ENCODE measurements at regions not wholly inside any gene's neighbourhood (a gene's known extent, or its start where the extent isn't known, plus 50 kb on each side); places are given as distances from the start of the nearest gene placed in this dataset.

GRCh38 chr10:128811511-128811910, 655.5 kb upstream of the MGMT start:
- Histone ChIP-seq H3K27ac (ENCODE audit: low read length) (no peak overlapping the region), H3K4me3 (ENCODE audit: low read length in 2 of 2) (no peak overlapping the region), H3K4me1 (ENCODE audit: control insufficient read depth, insufficient read depth, low read length) (no peaks in the 10 kb centered on the region), H3K36me3 (ENCODE audit: control insufficient read depth in 2 of 2, insufficient read depth in 2 of 2, low read length in 2 of 2) (no peaks in the 10 kb centered on the region), H3K9ac (ENCODE audit: low read length in 2 of 2) (no peak overlapping the region), H3K27me3 (ENCODE audit: control insufficient read depth in 1 of 2, insufficient read depth in 2 of 2, low read length in 2 of 2) (no peaks in the 10 kb centered on the region), H3K9me3 (ENCODE audit: control insufficient read depth in 2 of 2, low read length in 2 of 2) (no peaks in the 10 kb centered on the region)

DNA sequence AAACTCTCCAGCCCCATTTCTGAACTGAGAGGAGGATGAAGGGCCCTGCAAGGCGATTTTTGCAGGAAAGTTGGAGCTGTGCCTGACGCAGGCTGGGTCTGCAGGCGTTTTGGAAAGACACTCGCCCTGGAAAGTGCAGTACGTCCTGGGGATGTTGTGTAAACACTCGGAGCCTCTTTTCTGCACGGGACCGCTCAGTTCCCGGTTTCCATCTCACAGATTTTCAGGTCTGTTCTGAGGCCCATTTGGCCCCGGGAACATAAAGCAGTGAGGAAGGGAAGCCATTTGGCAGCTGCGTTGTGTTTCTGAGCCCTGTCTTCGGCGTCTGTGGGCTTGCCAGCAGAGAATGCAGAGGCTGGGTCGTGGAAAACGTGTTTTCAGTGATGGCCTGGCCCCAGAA, 655.0 kb upstream of the MGMT start:
- no peaks in the 10 kb centered on the region for H3K9me3 ChIP-seq (ENCODE audit: control insufficient read depth in 2 of 2, low read length in 2 of 2)
- peak overlapping the region in 1 of 2 donors; percentile 22 for H3K4me3 ChIP-seq (ENCODE audit: low read length in 2 of 2)
- no peak overlapping the region for H3K27ac ChIP-seq (ENCODE audit: low read length)
- H3K4me1 ChIP-seq (ENCODE audit: control insufficient read depth, insufficient read depth, low read length): no peaks in the 10 kb centered on the region
- no peak overlapping the region for H3K9ac ChIP-seq (ENCODE audit: low read length in 2 of 2)
- no peaks in the 10 kb centered on the region for H3K36me3 ChIP-seq (ENCODE audit: control insufficient read depth in 2 of 2, insufficient read depth in 2 of 2, low read length in 2 of 2)
- no peaks in the 10 kb centered on the region for H3K27me3 ChIP-seq (ENCODE audit: control insufficient read depth in 1 of 2, insufficient read depth in 2 of 2, low read length in 2 of 2)

DNA sequence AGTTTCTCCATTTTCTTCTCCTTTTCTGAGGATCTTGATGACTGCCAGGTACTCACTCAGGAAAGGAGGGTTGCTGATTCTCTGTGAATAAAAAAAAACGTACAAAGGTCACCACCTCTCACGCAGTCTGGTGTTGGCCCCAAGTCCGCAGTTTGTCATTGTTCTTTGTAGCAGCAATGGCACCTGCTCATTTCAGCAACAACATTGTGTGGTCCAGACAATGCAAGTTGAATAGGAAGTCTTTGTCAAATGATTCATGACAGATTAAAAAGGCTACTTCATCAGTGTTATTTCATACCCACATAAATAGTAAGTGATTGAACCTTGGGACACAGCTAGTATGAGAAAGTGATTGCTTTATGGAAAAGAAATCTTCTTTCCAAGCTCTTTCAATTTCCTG, 653.5 kb upstream of the MGMT start:
- Histone ChIP-seq H3K9ac (ENCODE audit: low read length in 2 of 2) (no peak overlapping the region), H3K36me3 (ENCODE audit: control insufficient read depth in 2 of 2, insufficient read depth in 2 of 2, low read length in 2 of 2) (no peaks in the 10 kb centered on the region), H3K27me3 (ENCODE audit: control insufficient read depth in 1 of 2, insufficient read depth in 2 of 2, low read length in 2 of 2) (no peaks in the 10 kb centered on the region), H3K9me3 (ENCODE audit: control insufficient read depth in 2 of 2, low read length in 2 of 2) (no peaks in the 10 kb centered on the region), H3K4me1 (ENCODE audit: control insufficient read depth, insufficient read depth, low read length) (no peaks in the 10 kb centered on the region), H3K4me3 (ENCODE audit: low read length in 2 of 2) (no peak overlapping the region), H3K27ac (ENCODE audit: low read length) (no peak overlapping the region)

- Histone ChIP-seq H3K4me1 (ENCODE audit: control insufficient read depth, insufficient read depth, low read length) (no peaks in the 10 kb centered on the region), H3K27ac (ENCODE audit: low read length) (no peak overlapping the region), H3K9ac (ENCODE audit: low read length in 2 of 2) (no peak overlapping the region), H3K4me3 (ENCODE audit: low read length in 2 of 2) (no peak overlapping the region), H3K9me3 (ENCODE audit: control insufficient read depth in 2 of 2, low read length in 2 of 2) (no peaks in the 10 kb centered on the region), H3K36me3 (ENCODE audit: control insufficient read depth in 2 of 2, insufficient read depth in 2 of 2, low read length in 2 of 2) (no peaks in the 10 kb centered on the region), H3K27me3 (ENCODE audit: control insufficient read depth in 1 of 2, insufficient read depth in 2 of 2, low read length in 2 of 2) (no peaks in the 10 kb centered on the region)
Observed at GRCh38 chr10:128814024-128814423, 653.0 kb upstream of the MGMT start.

- H3K4me3 ChIP-seq (ENCODE audit: low read length in 2 of 2): no peak overlapping the region
- no peaks in the 10 kb centered on the region for H3K36me3 ChIP-seq (ENCODE audit: control insufficient read depth in 2 of 2, insufficient read depth in 2 of 2, low read length in 2 of 2)
- no peak overlapping the region for H3K27ac ChIP-seq (ENCODE audit: low read length)
- no peaks in the 10 kb centered on the region for H3K4me1 ChIP-seq (ENCODE audit: control insufficient read depth, insufficient read depth, low read length)
- H3K27me3 ChIP-seq (ENCODE audit: control insufficient read depth in 1 of 2, insufficient read depth in 2 of 2, low read length in 2 of 2): no peaks in the 10 kb centered on the region
- no peaks in the 10 kb centered on the region for H3K9me3 ChIP-seq (ENCODE audit: control insufficient read depth in 2 of 2, low read length in 2 of 2)
- no peak overlapping the region for H3K9ac ChIP-seq (ENCODE audit: low read length in 2 of 2)
Observed at GRCh38 chr10:128814782-128815181, 652.3 kb upstream of the MGMT start.

DNA sequence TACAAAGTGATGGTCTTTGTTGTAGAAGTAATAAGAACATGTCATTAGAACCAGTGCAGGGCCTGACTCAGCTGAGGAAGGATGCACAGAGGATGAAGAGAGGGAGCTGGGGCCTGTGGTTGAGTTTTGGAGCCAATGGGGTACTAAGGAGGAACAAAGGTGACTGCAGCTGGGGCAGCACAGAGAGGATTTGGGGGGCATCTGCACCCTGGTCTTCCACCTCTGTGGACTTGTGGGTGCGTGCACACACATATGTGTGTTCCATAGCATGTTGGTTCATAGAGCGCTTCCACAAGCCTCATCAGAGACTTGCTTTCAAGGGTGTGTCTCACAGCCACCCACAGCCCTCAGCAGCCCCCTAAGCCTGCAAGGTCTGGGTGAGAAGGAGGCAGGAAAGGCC, 650.3 kb upstream of the MGMT start:
- no peak overlapping the region for H3K27ac ChIP-seq (ENCODE audit: low read length)
- no peak overlapping the region for H3K4me3 ChIP-seq (ENCODE audit: low read length in 2 of 2)
- H3K9ac ChIP-seq (ENCODE audit: low read length in 2 of 2): no peak overlapping the region
- H3K9me3 ChIP-seq (ENCODE audit: control insufficient read depth in 2 of 2, low read length in 2 of 2): no peaks in the 10 kb centered on the region
- H3K27me3 ChIP-seq (ENCODE audit: control insufficient read depth in 1 of 2, insufficient read depth in 2 of 2, low read length in 2 of 2): no peaks in the 10 kb centered on the region
- no peaks in the 10 kb centered on the region for H3K36me3 ChIP-seq (ENCODE audit: control insufficient read depth in 2 of 2, insufficient read depth in 2 of 2, low read length in 2 of 2)
- no peaks in the 10 kb centered on the region for H3K4me1 ChIP-seq (ENCODE audit: control insufficient read depth, insufficient read depth, low read length)

- H3K4me1 ChIP-seq (ENCODE audit: control insufficient read depth, insufficient read depth, low read length): no peaks in the 10 kb centered on the region
- no peaks in the 10 kb centered on the region for H3K27me3 ChIP-seq (ENCODE audit: control insufficient read depth in 1 of 2, insufficient read depth in 2 of 2, low read length in 2 of 2)
- no peak overlapping the region for H3K27ac ChIP-seq (ENCODE audit: low read length)
- H3K36me3 ChIP-seq (ENCODE audit: control insufficient read depth in 2 of 2, insufficient read depth in 2 of 2, low read length in 2 of 2): no peaks in the 10 kb centered on the region
- H3K9me3 ChIP-seq (ENCODE audit: control insufficient read depth in 2 of 2, low read length in 2 of 2): no peaks in the 10 kb centered on the region
- no peak overlapping the region for H3K9ac ChIP-seq (ENCODE audit: low read length in 2 of 2)
- H3K4me3 ChIP-seq (ENCODE audit: low read length in 2 of 2): no peak overlapping the region
Observed at GRCh38 chr10:128817636-128818035, 649.4 kb upstream of the MGMT start.

- Histone ChIP-seq H3K9ac (ENCODE audit: low read length in 2 of 2) (no peak overlapping the region), H3K27ac (ENCODE audit: low read length) (no peak overlapping the region), H3K9me3 (ENCODE audit: control insufficient read depth in 2 of 2, low read length in 2 of 2) (peaks cover 0 to 3% of the 10 kb centered on the region in 2 donors), H3K4me1 (ENCODE audit: control insufficient read depth, insufficient read depth, low read length) (no peaks in the 10 kb centered on the region), H3K36me3 (ENCODE audit: control insufficient read depth in 2 of 2, insufficient read depth in 2 of 2, low read length in 2 of 2) (no peaks in the 10 kb centered on the region), H3K27me3 (ENCODE audit: control insufficient read depth in 1 of 2, insufficient read depth in 2 of 2, low read length in 2 of 2) (no peaks in the 10 kb centered on the region), H3K4me3 (ENCODE audit: low read length in 2 of 2) (no peak overlapping the region)
Observed at GRCh38 chr10:128820663-128821062, 646.4 kb upstream of the MGMT start.

- no peak overlapping the region for H3K27ac ChIP-seq (ENCODE audit: low read length)
- H3K9me3 ChIP-seq (ENCODE audit: control insufficient read depth in 2 of 2, low read length in 2 of 2): peaks cover 0 to 3% of the 10 kb centered on the region in 2 donors
- no peaks in the 10 kb centered on the region for H3K4me1 ChIP-seq (ENCODE audit: control insufficient read depth, insufficient read depth, low read length)
- H3K27me3 ChIP-seq (ENCODE audit: control insufficient read depth in 1 of 2, insufficient read depth in 2 of 2, low read length in 2 of 2): no peaks in the 10 kb centered on the region
- H3K9ac ChIP-seq (ENCODE audit: low read length in 2 of 2): no peak overlapping the region
- H3K36me3 ChIP-seq (ENCODE audit: control insufficient read depth in 2 of 2, insufficient read depth in 2 of 2, low read length in 2 of 2): no peaks in the 10 kb centered on the region
- no peak overlapping the region for H3K4me3 ChIP-seq (ENCODE audit: low read length in 2 of 2)
Observed at GRCh38 chr10:128823201-128823600, 643.8 kb upstream of the MGMT start.

DNA sequence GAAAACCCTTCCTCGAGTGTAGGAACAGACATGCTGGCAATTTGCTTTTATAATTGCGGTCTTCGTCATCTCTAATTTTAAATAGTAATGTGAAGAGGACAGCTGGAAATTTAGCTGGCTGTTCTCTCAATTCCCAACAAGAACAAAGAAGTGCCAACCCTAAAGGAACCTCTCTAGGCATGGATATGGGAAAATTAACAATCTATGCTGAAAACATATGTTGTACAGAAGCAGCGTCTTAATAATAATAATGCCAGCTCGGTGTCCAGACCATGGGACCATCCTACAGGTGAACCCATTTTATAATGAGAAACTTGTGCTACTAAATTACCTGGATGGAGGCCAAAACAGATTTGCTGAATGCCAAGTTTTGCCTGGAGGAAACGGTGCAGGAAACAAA, 641.4 kb upstream of the MGMT start:
- Histone ChIP-seq H3K27me3 (ENCODE audit: control insufficient read depth in 1 of 2, insufficient read depth in 2 of 2, low read length in 2 of 2) (no peaks in the 10 kb centered on the region), H3K36me3 (ENCODE audit: control insufficient read depth in 2 of 2, insufficient read depth in 2 of 2, low read length in 2 of 2) (no peaks in the 10 kb centered on the region), H3K9me3 (ENCODE audit: control insufficient read depth in 2 of 2, low read length in 2 of 2) (peaks cover 0 to 3% of the 10 kb centered on the region in 2 donors), H3K4me3 (ENCODE audit: low read length in 2 of 2) (no peak overlapping the region), H3K27ac (ENCODE audit: low read length) (no peak overlapping the region), H3K4me1 (ENCODE audit: control insufficient read depth, insufficient read depth, low read length) (no peaks in the 10 kb centered on the region), H3K9ac (ENCODE audit: low read length in 2 of 2) (no peak overlapping the region)

- Histone ChIP-seq H3K9ac (ENCODE audit: low read length in 2 of 2) (no peak overlapping the region), H3K27me3 (ENCODE audit: control insufficient read depth in 1 of 2, insufficient read depth in 2 of 2, low read length in 2 of 2) (peaks cover 0 to 3% of the 10 kb centered on the region in 2 donors), H3K36me3 (ENCODE audit: control insufficient read depth in 2 of 2, insufficient read depth in 2 of 2, low read length in 2 of 2) (no peaks in the 10 kb centered on the region), H3K27ac (ENCODE audit: low read length) (no peak overlapping the region), H3K4me3 (ENCODE audit: low read length in 2 of 2) (no peak overlapping the region), H3K9me3 (ENCODE audit: control insufficient read depth in 2 of 2, low read length in 2 of 2) (no peaks in the 10 kb centered on the region), H3K4me1 (ENCODE audit: control insufficient read depth, insufficient read depth, low read length) (no peaks in the 10 kb centered on the region)
Observed at GRCh38 chr10:128833671-128834070, 633.4 kb upstream of the MGMT start.
